ENCODE measurements at regions not wholly inside any gene's neighbourhood (a gene's known extent, or its start where the extent isn't known, plus 50 kb on each side); places are given as distances from the start of the nearest gene placed in this dataset.

GRCh38 chr2:129905664-129906081, 73.8 kb upstream of the RAB6C start:
- ChIA-PET CTCF (interaction anchor here (3.0 kb wide), 1 partner anchor 18 kb away, joined by 16 read pairs; no protein-coding TSS in a partner anchor), POLR2A (no interaction called here)
- H3K27ac Mint-ChIP-seq = no peak overlapping the region
- H3K36me3 Mint-ChIP-seq = no peaks in the 10 kb centered on the region
- ATAC-seq = no peak
- no peak overlapping the region for H3K4me3 Mint-ChIP-seq
- H3K9me3 Mint-ChIP-seq = peaks cover 6% of the 10 kb centered on the region
- peaks cover 14% of the 10 kb centered on the region for H3K4me1 Mint-ChIP-seq
- no peak for DNase-seq (ENCODE audit: low spot score)
- H3K27me3 Mint-ChIP-seq (ENCODE audit: low read depth) = no peaks in the 10 kb centered on the region; the same call in 1 of the 2 replicates
- no peak for TF ChIP-seq NFYB (CRISPR knock-in tag; conservative IDR thresholded peaks at IDR 0.05; ENCODE audit: low read depth)
- no peak for TF ChIP-seq TP53 (CRISPR knock-in tag; IDR thresholded peaks at IDR 0.05)
- no peak for TF ChIP-seq ESRRA (CRISPR knock-in tag; IDR thresholded peaks at IDR 0.05; ENCODE audit: borderline replicate concordance)
- no peak for TF ChIP-seq ATF2 (CRISPR knock-in tag; IDR thresholded peaks at IDR 0.05; ENCODE audit: borderline replicate concordance, low read depth)
- no peak for TF ChIP-seq GABPB1 (CRISPR knock-in tag; IDR thresholded peaks at IDR 0.05)

GRCh38 chr2:129906139-129906860, 73.2 kb upstream of the RAB6C start:
- Mint-ChIP-seq H3K4me1 (peaks cover 15% of the 10 kb centered on the region), H3K36me3 (no peaks in the 10 kb centered on the region), H3K27ac (no peak overlapping the region), H3K27me3 (ENCODE audit: low read depth) (no peaks in the 10 kb centered on the region; the same call in 1 of the 2 replicates), H3K9me3 (peaks cover 2% of the 10 kb centered on the region; the same call in 1 of the 2 replicates), H3K4me3 (no peak overlapping the region)
- ATAC-seq (no peak), DNase-seq (ENCODE audit: low spot score) (no peak)
- TF ChIP-seq ZNF263 (CRISPR knock-in tag; IDR thresholded peaks at IDR 0.05; ENCODE audit: low read depth) (no peak), NR3C1 (CRISPR knock-in tag; conservative IDR thresholded peaks at IDR 0.05; ENCODE audit: low read depth) (no peak), ZBTB21 (CRISPR knock-in tag; IDR thresholded peaks at IDR 0.05; ENCODE audit: borderline replicate concordance) (no peak), MYBL2 (CRISPR knock-in tag; IDR thresholded peaks at IDR 0.05) (no peak), ZNF138 (CRISPR knock-in tag; conservative IDR thresholded peaks at IDR 0.05) (no peak), USF2 (CRISPR knock-in tag; IDR thresholded peaks at IDR 0.05) (no peak), GABPB1 (CRISPR knock-in tag; IDR thresholded peaks at IDR 0.05) (no peak), PREB (CRISPR knock-in tag; IDR thresholded peaks at IDR 0.05; ENCODE audit: borderline replicate concordance) (no peak), ZSCAN18 (CRISPR knock-in tag; IDR thresholded peaks at IDR 0.05) (no peak), IRF1 (CRISPR knock-in tag; IDR thresholded peaks at IDR 0.05) (no peak), NFE2L1 (CRISPR knock-in tag; IDR thresholded peaks at IDR 0.05) (no peak), TEAD4 (CRISPR knock-in tag; IDR thresholded peaks at IDR 0.05) (no peak), ZNF396 (CRISPR knock-in tag; IDR thresholded peaks at IDR 0.05; ENCODE audit: borderline replicate concordance) (no peak), MAX (CRISPR knock-in tag; IDR thresholded peaks at IDR 0.05) (no peak), SP1 (CRISPR knock-in tag; conservative IDR thresholded peaks at IDR 0.05) (no peak), ATF3 (CRISPR knock-in tag; conservative IDR thresholded peaks at IDR 0.05) (no peak)
- CTCF ChIA-PET = interaction anchor here (3.0 kb wide), 1 partner anchor 17 kb away, joined by 16 read pairs; no protein-coding TSS in a partner anchor
- POLR2A ChIA-PET = no interaction called here
